BJ (cell line): ENCODE measurements at regions not wholly inside any gene's neighbourhood (a gene's known extent, or its start where the extent isn't known, plus 50 kb on each side); places are given as distances from the start of the nearest gene placed in this dataset.

Source experiments
- CTCF ChIA-PET: fragments of 350-600 bp; formaldehyde crosslinking; extraction: SDS; loops from one replicate; lab custom pipeline; 2021; ENCODE audit warnings: antibody characterized with exemption, inconsistent platforms; lab: Yijun Ruan, JAX
- POLR2A ChIA-PET: fragments of 300-600 bp; sonication (Branson Sonifier 250); formaldehyde crosslinking; extraction: SDS; loops from one replicate; lab custom pipeline; 2021; ENCODE audit warnings: antibody characterized with exemption; lab: Charles Lee
- DNase-seq: peaks from one replicate; pipeline ENCODE4 v3.0.0-alpha.2; 2011; ENCODE audit warnings: low read depth
- H3K27me3 ChIP-seq: 2 replicates; pipeline ENCODE4 v1.6.0; 2011; ENCODE audit warnings: low read length; ENCODE audit not compliant: control insufficient read depth, insufficient read depth
- H3K36me3 ChIP-seq: 2 replicates; pipeline ENCODE4 v1.5.1; 2011; ENCODE audit warnings: low read length; ENCODE audit not compliant: control insufficient read depth, insufficient read depth
- H3K4me3 ChIP-seq: 2 replicates; pipeline ENCODE4 v1.5.1; 2011; ENCODE audit warnings: low read depth, mild to moderate bottlenecking, control low read depth, low read length
- TF ChIP-seq, protein P1 (sequence below): IDR thresholded peaks from 2 replicates; pipeline ENCODE4 v1.5.1; 2011; ENCODE audit warnings: low read depth, mild to moderate bottlenecking, control low read depth, inconsistent platforms, low read length, moderate library complexity; ENCODE audit not compliant: insufficient read depth

DNA sequence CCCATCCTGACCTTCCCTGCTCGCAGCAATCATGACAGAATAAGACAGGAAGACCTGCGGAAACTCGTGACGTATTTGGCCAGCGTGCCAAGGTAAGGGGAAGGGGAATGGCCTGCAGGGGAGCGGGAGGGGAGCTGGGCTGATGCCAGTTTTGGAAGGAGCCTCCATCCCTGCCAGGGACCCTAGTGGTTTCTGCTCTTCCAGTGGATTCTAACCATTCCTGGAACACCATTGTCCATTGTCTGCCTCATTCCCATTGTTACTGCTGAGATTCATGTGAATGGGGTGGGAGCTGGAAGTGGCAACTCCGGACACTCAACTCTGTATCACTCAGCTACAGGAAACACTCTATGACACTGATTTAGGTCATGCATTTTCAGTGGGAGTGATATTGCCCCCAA lies 242.9 kb upstream of the ROPN1 start:
- POLR2A ChIA-PET: no interaction called here
- Histone ChIP-seq H3K27me3 (peaks cover 2% of the 10 kb centered on the region; the same call in 1 of the 2 replicates), H3K36me3 (no peaks in the 10 kb centered on the region), H3K4me3 (no peak overlapping the region)
- DNase-seq: no peak
- CTCF ChIA-PET: interaction anchor here (0.6 to 1.0 kb wide), 2 partner anchors 14 to 171 kb away, joined by 3 read pairs; no protein-coding TSS in a partner anchor
- TF ChIP-seq, protein P1, sequence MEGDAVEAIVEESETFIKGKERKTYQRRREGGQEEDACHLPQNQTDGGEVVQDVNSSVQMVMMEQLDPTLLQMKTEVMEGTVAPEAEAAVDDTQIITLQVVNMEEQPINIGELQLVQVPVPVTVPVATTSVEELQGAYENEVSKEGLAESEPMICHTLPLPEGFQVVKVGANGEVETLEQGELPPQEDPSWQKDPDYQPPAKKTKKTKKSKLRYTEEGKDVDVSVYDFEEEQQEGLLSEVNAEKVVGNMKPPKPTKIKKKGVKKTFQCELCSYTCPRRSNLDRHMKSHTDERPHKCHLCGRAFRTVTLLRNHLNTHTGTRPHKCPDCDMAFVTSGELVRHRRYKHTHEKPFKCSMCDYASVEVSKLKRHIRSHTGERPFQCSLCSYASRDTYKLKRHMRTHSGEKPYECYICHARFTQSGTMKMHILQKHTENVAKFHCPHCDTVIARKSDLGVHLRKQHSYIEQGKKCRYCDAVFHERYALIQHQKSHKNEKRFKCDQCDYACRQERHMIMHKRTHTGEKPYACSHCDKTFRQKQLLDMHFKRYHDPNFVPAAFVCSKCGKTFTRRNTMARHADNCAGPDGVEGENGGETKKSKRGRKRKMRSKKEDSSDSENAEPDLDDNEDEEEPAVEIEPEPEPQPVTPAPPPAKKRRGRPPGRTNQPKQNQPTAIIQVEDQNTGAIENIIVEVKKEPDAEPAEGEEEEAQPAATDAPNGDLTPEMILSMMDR: no peak

DNA sequence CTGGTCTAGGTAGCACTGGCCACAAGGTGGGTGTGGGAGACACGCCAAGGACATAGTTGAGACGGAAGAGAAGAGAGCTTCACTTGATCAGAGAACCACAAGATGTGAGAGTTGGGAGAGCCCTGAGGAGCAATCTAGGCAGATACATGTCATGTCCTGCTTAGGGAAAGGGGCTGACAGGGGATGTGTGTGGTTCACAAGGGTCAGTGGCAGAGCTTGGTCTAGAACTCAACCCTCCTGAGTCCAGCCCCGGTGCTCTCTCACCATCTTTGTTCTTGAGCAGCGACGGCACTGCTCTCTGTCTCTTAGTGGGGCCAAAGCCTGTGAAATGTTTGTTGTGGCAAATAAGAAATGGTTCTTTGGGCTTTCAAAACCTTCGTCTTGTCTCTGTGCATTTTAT lies 243.5 kb upstream of the ROPN1 start:
- no peaks in the 10 kb centered on the region for H3K36me3 ChIP-seq
- H3K27me3 ChIP-seq: peaks cover 2% of the 10 kb centered on the region; the same call in 1 of the 2 replicates
- H3K4me3 ChIP-seq: no peak overlapping the region
- TF ChIP-seq, protein P1: no peak
- CTCF ChIA-PET: no interaction called here
- POLR2A ChIA-PET: no interaction called here
- DNase-seq: no peak

DNA sequence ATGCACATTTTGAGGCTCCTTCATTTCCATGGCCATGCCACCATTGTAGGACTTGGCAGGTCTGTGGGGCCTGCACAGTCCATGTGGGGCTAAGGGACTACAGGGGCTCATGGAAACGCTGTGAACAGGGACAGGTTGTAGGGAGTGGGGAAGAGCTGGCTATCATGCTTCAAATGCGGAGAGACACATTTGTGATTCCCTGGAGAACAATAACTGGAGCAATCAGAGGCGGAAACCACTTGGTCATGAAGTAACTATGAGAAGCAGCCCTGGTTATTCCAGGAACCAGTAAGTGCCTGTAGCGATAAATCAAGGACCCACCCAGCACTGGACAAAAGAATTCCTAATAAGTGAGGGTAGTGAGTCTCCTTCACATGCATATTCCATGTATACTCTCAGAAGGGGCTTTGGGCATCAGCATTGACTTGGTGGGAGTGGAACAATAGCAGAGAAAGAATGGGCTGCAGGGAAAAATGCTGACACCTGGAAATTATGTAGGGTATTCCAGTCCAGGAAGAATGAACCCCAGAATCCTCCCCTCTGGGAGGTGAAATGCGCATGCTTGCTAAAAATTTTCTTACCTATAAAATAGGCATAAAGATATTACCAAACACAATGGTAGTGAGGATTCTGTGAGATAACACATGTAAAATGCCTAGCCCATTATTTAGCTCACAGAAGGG lies 251.4 kb upstream of the ROPN1 start:
- H3K4me3 ChIP-seq: no peak overlapping the region
- TF ChIP-seq, protein P1: no peak
- no peaks in the 10 kb centered on the region for H3K36me3 ChIP-seq
- H3K27me3 ChIP-seq: no peaks in the 10 kb centered on the region
- no peak for DNase-seq
- POLR2A ChIA-PET: no interaction called here
- CTCF ChIA-PET: interaction anchor here (0.5 kb wide), 1 partner anchor 491 kb away, joined by 5 read pairs; no protein-coding TSS in a partner anchor

DNA sequence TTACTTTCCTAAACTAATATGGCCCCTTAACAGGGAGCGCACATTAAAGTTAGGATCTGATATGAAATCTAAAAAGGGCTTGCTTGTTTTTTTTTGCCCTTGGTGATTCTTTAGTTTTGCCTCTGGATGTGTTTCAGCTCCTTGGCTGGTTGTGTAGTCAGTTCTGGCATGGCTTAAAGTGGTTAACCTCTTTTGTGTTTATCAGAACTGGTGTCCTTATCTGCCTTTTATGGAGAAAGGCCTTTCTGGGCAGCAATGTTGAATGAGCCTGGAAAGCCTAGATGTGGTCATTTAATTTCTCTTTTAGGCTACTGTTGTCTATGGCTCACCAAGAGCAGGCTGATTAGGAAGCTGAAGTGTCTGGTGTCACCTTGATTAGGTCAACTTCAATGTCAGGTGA lies 254.5 kb upstream of the ROPN1 start:
- Histone ChIP-seq H3K4me3 (no peak overlapping the region), H3K36me3 (no peaks in the 10 kb centered on the region), H3K27me3 (no peaks in the 10 kb centered on the region)
- ChIA-PET POLR2A (no interaction called here), CTCF (interaction anchor here (0.7 to 1.6 kb wide), 3 partner anchors 12 to 139 kb away, joined by 3 to 4 read pairs (median 4); no protein-coding TSS in a partner anchor)
- TF ChIP-seq, protein P1: no peak
- no peak for DNase-seq

DNA sequence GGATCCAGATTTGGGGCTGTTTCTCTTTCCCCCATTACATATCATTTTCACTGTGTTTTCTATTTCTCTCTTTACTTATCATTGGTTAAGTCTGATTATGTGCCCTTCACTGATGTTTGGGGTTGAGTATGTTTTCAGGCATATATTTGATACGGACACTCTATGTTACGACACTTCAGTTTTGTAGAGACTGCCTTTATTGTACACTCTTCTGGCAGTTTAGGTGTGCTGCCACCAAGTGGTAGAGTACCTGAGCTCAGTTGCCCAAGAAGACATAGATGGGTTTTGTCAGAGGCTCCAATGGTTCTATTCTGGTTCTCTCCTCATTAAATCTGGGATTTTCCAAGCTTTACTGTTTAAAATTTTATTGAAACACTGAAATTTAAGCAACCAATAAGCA lies 255.0 kb upstream of the ROPN1 start:
- DNase-seq: no peak
- POLR2A ChIA-PET: no interaction called here
- Histone ChIP-seq H3K4me3 (no peak overlapping the region), H3K36me3 (no peaks in the 10 kb centered on the region), H3K27me3 (no peaks in the 10 kb centered on the region)
- TF ChIP-seq, protein P1: peak; percentile 38
- CTCF ChIA-PET: interaction anchor here (0.7 to 1.6 kb wide), 3 partner anchors 13 to 140 kb away, joined by 3 to 4 read pairs (median 4); no protein-coding TSS in a partner anchor
